ENCODE measurements at regions not wholly inside any gene's neighbourhood (a gene's known extent, or its start where the extent isn't known, plus 50 kb on each side); places are given as distances from the start of the nearest gene placed in this dataset.

DNA sequence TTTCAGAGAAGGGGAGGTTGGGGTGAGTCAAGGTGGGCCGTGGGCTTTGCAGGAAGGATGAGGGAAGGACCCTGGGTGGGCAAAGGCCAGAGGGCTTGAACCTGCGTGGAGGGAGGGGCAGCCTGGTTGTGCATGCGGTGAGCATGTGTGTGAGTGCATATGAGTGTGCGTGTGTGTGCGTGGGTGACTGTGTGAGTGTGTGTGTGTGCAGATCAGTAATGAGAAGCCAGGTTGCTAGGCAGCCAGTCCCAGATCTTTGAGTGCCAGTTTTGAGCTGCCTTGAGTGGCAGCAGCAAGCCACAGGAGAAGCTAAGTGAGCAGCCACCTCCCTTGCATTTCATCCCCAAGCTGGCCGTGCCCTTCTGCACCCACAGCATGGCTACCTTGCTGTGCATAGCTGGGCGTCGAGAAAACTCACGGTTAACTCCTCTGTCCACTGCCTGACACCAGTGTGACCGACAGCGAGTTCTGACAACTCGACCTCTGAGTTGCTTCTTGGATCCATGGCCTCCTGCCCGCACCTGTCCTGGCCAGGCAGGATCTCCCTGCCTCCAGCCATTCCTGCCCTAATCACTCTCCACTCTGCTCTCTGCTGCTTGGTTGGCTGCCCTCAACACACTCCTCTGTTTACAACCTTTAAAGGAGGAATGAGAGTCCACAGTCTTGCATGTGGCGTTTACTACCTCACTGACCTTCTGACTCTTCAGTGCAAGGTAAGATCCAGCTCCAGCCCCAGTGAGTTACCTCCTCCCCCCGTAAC, 775.4 kb downstream of the TYW1 start:
- no peak for TF ChIP-seq EZH2 (IDR thresholded peaks at IDR 0.05)
- TF ChIP-seq POLR2AphosphoS5 (IDR thresholded peaks at IDR 0.05; ENCODE audit: borderline replicate concordance, low read depth, low read length) = no peak
